HG02852 (cell line): ENCODE measurements at regions not wholly inside any gene's neighbourhood (a gene's known extent, or its start where the extent isn't known, plus 50 kb on each side); places are given as distances from the start of the nearest gene placed in this dataset.

Experiments
- ATAC-seq: cut with Tn5 transposase; IDR thresholded peaks from one replicate; pipeline ENCODE4 v1.9.1; 2021; ENCODE audit warnings: mild to moderate bottlenecking, moderate library complexity; ENCODE audit not compliant: unreplicated experiment

DNA sequence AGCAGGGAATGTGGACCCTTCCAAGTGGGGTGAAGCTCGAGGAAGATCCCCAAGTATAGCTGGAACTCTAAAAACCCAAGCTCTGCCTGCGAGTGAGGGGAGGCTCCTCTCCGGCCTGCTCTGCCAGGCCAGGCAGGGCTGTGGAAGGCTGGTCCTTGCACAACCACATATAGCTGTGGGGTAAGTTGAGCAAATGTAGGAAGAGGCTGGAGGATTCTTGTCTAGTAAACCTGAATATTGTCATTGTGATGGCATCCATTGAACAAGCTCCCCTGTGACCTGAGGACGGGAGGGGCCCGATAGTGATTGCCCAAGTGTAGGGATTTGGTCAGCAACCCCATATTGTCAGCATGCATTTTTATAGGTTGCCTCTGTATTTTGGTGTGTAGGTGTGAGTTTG is 103.0 kb downstream of the ACKR3 start:
- ATAC-seq: no peak

DNA sequence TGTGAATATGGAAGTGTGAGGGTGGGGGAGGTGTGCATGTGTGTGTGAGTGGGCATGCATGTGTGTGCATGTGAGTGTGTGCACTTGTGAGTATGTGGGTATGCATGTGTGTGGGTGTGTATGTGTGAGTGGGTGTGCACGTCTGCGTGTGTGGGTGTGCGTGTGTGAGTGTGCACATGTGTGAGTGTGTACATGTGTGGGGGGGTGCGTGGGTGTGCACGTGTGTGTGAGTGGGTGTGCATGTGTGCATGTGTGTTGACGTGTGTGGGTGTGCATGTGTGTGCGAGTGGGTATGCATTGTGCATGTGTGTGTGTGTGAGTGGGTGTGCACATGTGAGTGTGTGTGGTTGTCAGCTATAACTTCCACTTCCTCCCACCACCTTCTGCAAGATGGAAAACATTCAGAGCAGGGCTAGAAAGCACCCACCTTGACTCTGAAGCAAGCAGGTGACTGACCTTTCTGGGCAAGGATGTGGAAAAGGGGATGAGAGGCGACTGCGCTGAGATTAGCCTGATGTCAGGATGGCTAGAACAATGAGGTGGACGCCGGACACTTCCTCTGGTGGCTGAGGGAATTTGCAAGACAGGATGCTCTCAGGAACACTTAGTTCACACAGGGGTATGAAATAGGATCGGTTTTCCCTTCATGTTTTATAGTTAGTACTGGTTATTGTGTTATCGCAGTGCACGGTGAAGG is 103.6 kb downstream of the ACKR3 start:
- ATAC-seq: no peak

GRCh38 chr2:236673823-236674185 is 104.2 kb downstream of the ACKR3 start:
- ATAC-seq: no peak

GRCh38 chr2:236674238-236674637 is 104.6 kb downstream of the ACKR3 start:
- ATAC-seq: no peak

- ATAC-seq: no peak
Measured at GRCh38 chr2:236674646-236675045, 105.0 kb downstream of the ACKR3 start.

- ATAC-seq: no peak
Measured at GRCh38 chr2:236675051-236675450, 105.4 kb downstream of the ACKR3 start.

GRCh38 chr2:236675526-236675925 is 105.9 kb downstream of the ACKR3 start:
- no peak for ATAC-seq

DNA sequence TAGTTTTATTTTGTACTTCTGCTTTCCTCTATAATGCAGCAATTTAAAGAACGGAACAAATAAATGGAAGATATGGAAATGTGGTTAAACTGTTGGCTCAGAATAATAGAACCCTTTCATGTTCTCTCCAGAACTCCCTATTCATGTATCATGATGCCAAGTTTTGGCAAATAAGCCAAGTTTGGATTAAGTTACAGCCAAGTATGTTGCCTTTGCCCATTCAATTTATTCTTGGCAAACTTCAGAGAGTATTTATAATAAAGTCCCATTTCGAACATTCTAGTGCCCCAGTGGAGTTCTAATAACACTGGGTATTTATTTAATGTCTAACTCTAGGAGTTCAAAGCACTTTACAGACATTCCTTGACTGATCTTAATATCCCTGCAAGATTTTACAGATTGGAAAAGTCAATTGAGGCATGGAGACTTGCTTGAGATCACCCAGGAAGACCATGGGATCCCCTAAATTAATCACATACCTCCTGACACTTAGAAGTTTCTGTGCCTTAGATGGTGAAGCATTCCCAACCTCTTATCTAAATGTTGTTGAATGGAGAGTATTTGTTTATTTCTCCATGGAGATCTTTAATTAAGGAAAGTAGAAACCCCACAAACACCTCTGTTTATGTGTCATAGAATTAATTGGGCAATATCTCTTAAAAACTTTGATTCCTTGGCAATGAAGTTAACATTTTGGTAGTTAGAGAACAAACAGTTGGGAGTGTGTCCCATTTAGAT is 106.7 kb downstream of the ACKR3 start:
- no peak for ATAC-seq

DNA sequence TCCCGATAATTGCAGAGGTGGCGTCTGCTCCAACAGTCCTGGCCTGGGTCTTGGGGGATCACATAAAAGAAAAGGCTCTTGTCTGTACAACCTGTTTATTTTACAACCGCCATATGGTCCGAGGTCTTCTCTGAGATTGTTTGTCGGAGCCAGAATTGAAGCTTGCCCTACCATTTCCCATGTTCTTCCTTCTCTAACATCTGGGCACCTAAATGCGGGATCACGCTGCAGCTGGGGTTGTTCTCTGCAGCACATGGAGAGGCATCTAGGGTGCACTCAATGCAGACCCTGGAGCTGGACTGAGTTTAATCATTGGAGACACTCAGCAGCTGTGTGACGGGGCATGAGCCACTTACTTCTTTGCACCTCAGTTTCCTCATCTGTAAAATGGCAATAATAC is 107.7 kb downstream of the ACKR3 start:
- no peak for ATAC-seq

DNA sequence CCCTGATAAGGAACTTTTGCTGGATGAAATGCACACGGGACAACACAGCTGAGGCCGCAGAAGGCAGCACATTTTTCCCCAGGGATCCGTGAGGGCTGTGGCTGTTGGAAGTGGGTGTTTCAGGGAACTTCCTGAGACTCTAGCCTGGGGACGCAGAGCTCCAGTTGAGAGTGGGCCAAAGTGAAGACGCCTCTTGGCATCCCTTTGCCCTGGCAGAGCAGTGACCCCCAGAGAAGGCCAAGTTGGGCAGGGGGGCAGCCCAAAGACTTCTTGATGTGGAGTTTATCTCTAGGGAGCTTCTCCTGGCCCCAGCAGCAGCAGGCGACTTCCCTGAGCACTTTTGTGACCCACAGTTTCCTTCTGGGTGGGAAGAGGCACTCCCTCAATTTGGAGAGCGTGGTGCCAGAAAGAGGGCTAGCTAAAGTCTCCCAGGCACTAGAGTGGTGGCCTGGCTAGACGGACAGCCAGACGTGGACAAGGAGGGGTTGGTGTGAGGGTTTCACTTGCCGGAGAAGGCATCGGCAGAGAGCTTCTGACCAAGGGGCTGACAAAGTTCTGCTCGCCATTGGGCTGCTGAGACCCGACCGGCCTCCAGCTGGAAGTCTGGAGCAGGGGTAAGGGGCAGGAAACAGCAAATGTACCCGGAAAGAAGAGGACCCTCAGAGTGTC is 108.8 kb downstream of the ACKR3 start:
- ATAC-seq: no peak

DNA sequence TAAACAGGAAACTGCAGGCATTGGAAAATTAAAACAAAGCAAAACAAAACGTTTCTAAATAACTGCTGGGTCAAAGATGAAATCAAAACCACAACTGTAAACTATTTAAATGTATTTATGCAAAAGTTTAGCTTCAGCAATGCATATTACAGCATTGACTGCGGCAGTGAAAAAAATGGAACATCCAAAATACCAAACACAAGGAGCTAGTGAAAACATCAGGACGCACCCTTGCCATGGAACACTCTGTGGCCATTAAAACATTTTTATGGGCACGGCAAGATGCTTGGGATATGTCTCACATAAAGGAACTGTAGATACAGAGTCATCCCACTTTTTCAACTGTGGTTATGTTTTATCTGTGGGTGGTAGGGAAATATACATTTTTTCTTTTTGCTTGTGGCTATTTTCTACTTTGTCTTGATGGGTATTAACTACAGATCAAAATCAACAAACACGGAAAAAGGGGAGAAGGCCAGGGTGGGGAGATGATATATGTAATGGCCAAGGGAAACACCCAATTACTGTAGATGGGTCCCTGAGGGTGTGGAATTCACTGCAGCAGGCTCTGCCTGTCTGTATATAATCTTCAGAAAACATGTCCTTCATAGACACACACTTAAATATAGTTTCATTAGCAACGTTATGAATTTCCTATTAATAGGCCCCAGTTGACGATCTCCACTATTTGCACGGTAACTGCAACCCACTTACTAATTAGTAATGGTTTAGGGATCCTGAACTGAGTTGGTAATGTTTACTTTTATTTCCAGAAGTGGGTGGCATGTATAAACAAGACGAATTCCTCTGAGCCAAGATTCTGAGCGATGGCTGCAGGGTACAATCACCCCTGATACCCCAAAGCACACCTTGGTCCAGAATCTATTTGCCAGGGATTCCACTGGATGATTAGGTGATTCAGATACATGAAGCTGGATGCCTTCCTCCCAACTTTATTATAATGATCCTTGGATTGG is 110.5 kb downstream of the ACKR3 start:
- ATAC-seq: no peak

DNA sequence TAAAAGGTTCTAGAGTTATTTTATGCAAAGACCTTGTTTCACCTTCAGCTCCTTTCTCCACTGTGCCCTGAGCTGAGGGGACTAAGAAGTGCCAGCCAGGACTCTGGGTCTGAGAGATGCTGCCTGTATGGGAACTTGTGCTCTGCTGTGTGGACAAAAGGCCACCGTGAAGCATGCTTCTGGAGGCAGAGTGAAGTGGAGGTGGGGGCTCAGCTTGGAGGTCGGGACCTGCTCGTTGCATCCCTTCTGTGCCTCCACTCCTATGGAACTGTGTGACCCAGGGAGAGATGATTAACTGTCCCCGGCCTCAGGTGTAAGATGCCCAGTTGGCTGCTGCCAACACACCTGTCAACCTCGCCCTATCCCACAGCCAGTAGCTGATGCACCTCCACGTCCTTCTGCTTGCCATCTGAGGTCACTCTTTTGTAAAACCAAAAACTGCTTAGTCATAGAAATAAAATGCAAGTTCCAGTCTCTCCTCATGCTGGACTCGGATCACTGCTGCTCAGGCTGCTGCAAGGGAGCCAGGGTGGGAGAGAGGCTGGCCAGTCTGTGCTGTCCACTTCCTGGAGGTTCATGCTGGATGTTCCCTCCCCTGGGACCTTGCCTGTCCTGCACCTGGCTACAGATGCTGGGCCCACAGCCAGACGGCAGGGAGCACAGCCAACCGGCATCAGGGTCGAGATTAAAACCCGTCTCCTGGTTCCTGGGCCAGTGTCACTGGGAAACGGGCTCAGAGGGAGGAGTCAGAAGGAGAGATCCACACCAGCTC is 113.2 kb downstream of the ACKR3 start:
- ATAC-seq: no peak

DNA sequence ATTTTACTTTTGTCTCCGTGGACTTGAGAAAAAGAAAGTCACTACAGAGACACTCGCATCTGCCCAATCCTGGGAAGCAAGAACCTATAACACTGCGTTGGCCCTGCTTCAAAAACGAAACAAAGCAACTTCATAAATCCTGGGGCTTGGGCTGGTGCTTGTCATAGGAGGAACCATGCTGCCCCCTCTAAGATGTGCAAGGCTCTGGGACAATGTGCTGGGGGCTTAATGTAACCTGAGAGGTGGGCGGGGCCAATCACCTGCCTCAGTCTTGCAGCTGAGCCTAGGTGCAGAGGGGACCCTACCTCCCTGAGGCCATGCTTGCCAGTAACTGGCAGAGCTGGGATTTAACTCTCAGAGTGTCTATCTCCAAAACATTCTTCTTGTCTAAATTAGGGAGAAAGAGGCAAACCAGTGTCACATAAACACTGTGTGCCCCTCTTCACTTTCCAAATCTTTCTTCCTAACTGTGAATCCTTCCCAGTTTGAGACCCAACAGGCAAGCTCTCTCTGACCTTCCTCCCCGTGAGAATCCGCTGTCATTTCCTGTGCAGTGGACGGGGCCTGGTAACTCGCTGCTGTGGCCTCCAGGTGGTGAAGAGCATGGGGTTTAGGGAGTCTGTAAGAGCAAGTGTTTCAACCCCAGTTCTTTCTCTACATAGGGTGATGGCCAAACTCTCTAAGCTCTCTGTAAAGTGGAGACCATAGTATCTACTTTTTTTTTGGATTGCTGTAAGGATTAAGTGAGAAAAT is 115.1 kb downstream of the ACKR3 start:
- no peak for ATAC-seq

GRCh38 chr2:236685361-236685760 is 115.7 kb downstream of the ACKR3 start:
- ATAC-seq: no peak

GRCh38 chr2:236685979-236686520 is 116.4 kb downstream of the ACKR3 start:
- no peak for ATAC-seq

DNA sequence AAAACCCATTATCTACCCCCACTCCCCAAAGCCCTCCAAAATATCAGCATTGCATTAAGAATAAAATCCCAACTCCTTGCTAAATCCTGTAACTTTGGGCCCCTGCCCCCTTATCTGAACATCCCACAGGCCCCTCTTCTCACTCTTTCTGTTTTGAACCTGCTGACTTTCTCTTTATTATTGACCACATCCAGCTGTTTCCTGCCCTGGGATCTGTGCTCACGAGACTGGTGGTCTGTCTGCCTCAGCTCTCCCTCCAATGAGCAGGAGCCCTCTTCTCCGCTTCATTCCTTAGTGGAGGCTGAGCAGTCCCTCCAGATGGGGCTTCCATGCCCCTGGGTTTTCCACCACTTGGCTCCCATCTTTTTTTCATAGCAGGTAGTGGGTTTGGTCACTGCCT is 116.9 kb downstream of the ACKR3 start:
- no peak for ATAC-seq

DNA sequence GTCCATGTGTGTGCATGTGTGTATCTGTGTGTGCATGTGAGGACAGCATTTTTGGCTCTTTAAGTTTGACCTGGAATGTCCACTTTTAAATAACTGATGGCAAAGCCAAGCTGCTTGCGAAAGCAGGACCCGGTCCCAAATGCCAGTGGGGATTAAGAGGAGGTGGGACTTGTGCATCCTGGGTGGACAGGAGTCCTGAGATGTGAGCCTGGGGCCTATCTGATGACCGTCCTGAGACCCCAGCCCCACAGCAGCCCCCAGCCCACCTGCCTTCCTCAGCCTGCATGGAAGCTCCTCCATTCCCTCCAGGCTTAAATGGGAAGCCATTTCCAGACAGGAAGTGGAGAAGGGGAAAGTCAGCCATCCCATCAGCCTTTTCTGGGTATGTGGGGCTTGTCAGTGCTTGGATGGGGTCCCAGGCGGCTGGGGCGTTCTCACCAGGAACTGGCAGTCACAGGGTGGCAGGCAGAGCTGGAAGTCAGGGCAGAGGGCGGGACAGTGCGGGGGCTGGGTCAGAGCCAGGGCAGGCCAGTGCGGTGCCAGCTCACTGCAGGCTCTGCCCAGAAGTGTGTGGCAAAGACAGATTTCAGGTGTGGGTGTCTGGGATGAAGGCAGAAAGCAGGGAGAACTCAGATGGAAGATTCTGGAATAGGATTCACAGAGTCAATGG is 117.8 kb downstream of the ACKR3 start:
- ATAC-seq: no peak

DNA sequence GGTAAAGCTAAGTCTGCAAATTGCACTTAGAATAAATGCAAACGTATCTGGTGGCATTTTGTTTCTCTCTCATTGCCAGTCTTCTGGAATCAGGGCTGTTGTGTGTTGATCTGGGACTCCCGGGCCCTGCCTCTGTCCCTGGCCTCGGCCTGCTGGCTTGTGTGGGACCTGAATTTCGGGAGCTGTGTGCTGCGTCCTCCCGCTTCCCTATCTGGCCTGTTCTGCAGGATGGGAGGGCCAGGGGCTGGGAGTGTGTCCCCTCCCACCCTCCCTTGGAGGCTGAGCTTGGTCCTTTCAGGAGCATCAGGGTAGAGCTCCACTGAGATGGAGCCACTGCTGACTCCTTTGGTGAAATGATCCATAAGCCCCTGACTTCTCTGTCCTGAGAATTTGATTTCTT is 118.5 kb downstream of the ACKR3 start:
- no peak for ATAC-seq
